ENCODE measurements at regions not wholly inside any gene's neighbourhood (a gene's known extent, or its start where the extent isn't known, plus 50 kb on each side); places are given as distances from the start of the nearest gene placed in this dataset.

- H3K27me3 ChIP-seq, result no peaks in the 10 kb centered on the region
- Mint-ChIP-seq H3K27ac (no peak overlapping the region), H3K9me3 (no peaks in the 10 kb centered on the region), H3K4me1 (no peaks in the 10 kb centered on the region), H3K27me3 (ENCODE audit: insufficient read depth, low read depth) (peaks cover 7% of the 10 kb centered on the region), H3K36me3 (no peaks in the 10 kb centered on the region), H3K4me3 (no peak overlapping the region)
- H3F3A ChIP-seq (ENCODE audit: low read depth), result no peaks in the 10 kb centered on the region
- DNase-seq (ENCODE audit: low spot score), result no peak
- H3K27ac ChIP-seq, result no peak overlapping the region
- no peak for TF ChIP-seq EZH2phosphoT487 (IDR thresholded peaks at IDR 0.05)
- TF ChIP-seq, protein P1, sequence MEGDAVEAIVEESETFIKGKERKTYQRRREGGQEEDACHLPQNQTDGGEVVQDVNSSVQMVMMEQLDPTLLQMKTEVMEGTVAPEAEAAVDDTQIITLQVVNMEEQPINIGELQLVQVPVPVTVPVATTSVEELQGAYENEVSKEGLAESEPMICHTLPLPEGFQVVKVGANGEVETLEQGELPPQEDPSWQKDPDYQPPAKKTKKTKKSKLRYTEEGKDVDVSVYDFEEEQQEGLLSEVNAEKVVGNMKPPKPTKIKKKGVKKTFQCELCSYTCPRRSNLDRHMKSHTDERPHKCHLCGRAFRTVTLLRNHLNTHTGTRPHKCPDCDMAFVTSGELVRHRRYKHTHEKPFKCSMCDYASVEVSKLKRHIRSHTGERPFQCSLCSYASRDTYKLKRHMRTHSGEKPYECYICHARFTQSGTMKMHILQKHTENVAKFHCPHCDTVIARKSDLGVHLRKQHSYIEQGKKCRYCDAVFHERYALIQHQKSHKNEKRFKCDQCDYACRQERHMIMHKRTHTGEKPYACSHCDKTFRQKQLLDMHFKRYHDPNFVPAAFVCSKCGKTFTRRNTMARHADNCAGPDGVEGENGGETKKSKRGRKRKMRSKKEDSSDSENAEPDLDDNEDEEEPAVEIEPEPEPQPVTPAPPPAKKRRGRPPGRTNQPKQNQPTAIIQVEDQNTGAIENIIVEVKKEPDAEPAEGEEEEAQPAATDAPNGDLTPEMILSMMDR (IDR thresholded peaks at IDR 0.05), result no peak
- TF ChIP-seq EZH2 (IDR thresholded peaks at IDR 0.05), result no peak
- H3K79me2 ChIP-seq (ENCODE audit: low read depth), result no peaks in the 10 kb centered on the region
- H3K4me3 ChIP-seq, result no peak overlapping the region
- no peak overlapping the region for H3K9ac ChIP-seq
- no peaks in the 10 kb centered on the region for H3K9me3 ChIP-seq (ENCODE audit: low read depth)
- no peak overlapping the region for H2AFZ ChIP-seq (replicated peaks)
- no peaks in the 10 kb centered on the region for H3K4me1 ChIP-seq
- H3K36me3 ChIP-seq, result no peaks in the 10 kb centered on the region
- H3K4me2 ChIP-seq, result no peak overlapping the region
- no peaks in the 10 kb centered on the region for H4K20me1 ChIP-seq (ENCODE audit: low read depth)
Measured at GRCh38 chr6:7033202-7033601, 74.6 kb upstream of the RREB1 start.

GRCh38 chr6:7034055-7034454 is 73.7 kb upstream of the RREB1 start:
- Histone ChIP-seq H4K20me1 (ENCODE audit: low read depth) (no peaks in the 10 kb centered on the region), H3K4me1 (no peaks in the 10 kb centered on the region), H3K9me3 (ENCODE audit: low read depth) (no peaks in the 10 kb centered on the region), H2AFZ (replicated peaks) (no peak overlapping the region), H3K4me3 (no peak overlapping the region), H3F3A (ENCODE audit: low read depth) (no peaks in the 10 kb centered on the region), H3K79me2 (ENCODE audit: low read depth) (no peaks in the 10 kb centered on the region), H3K9ac (no peak overlapping the region), H3K36me3 (no peaks in the 10 kb centered on the region), H3K27ac (no peak overlapping the region), H3K27me3 (no peaks in the 10 kb centered on the region), H3K4me2 (no peak overlapping the region)
- H3K27me3 Mint-ChIP-seq (ENCODE audit: insufficient read depth, low read depth), result peaks cover 7% of the 10 kb centered on the region
- no peak overlapping the region for H3K27ac Mint-ChIP-seq
- H3K4me3 Mint-ChIP-seq, result no peak overlapping the region
- no peaks in the 10 kb centered on the region for H3K36me3 Mint-ChIP-seq
- no peak for TF ChIP-seq EZH2 (IDR thresholded peaks at IDR 0.05)
- no peak for TF ChIP-seq EZH2phosphoT487 (IDR thresholded peaks at IDR 0.05)
- TF ChIP-seq, protein P1 (IDR thresholded peaks at IDR 0.05), result no peak
- no peak for DNase-seq (ENCODE audit: low spot score)
- H3K4me1 Mint-ChIP-seq, result no peaks in the 10 kb centered on the region
- no peaks in the 10 kb centered on the region for H3K9me3 Mint-ChIP-seq

GRCh38 chr6:7035837-7036249 is 71.9 kb upstream of the RREB1 start:
- Mint-ChIP-seq H3K27me3 (ENCODE audit: insufficient read depth, low read depth) (peaks cover 4% of the 10 kb centered on the region), H3K4me1 (no peaks in the 10 kb centered on the region), H3K36me3 (no peaks in the 10 kb centered on the region), H3K9me3 (no peaks in the 10 kb centered on the region), H3K4me3 (no peak overlapping the region), H3K27ac (no peak overlapping the region)
- no peak for DNase-seq (ENCODE audit: low spot score)
- H2AFZ ChIP-seq (replicated peaks), result peak overlapping the region; percentile 63
- no peaks in the 10 kb centered on the region for H4K20me1 ChIP-seq (ENCODE audit: low read depth)
- H3K79me2 ChIP-seq (ENCODE audit: low read depth), result no peaks in the 10 kb centered on the region
- peaks cover 6% of the 10 kb centered on the region for H3K27me3 ChIP-seq
- H3F3A ChIP-seq (ENCODE audit: low read depth), result no peaks in the 10 kb centered on the region
- H3K27ac ChIP-seq, result no peak overlapping the region
- H3K9ac ChIP-seq, result no peak overlapping the region
- no peaks in the 10 kb centered on the region for H3K4me1 ChIP-seq
- no peak overlapping the region for H3K4me2 ChIP-seq
- H3K9me3 ChIP-seq (ENCODE audit: low read depth), result no peaks in the 10 kb centered on the region
- no peaks in the 10 kb centered on the region for H3K36me3 ChIP-seq
- H3K4me3 ChIP-seq, result no peak overlapping the region
- TF ChIP-seq, protein P1 (IDR thresholded peaks at IDR 0.05), result no peak
- no peak for TF ChIP-seq EZH2phosphoT487 (IDR thresholded peaks at IDR 0.05)
- no peak for TF ChIP-seq EZH2 (IDR thresholded peaks at IDR 0.05)

Data from neural progenitor cell (in vitro differentiated cells).